SJCRH30 (cell line): ENCODE measurements at regions not wholly inside any gene's neighbourhood (a gene's known extent, or its start where the extent isn't known, plus 50 kb on each side); places are given as distances from the start of the nearest gene placed in this dataset.
A peak's percentile ranks its signal among the peaks of the same experiment; 100 is the strongest.

Experiments
- DNase-seq, 2 experiments: peaks; one replicate each; pipeline ENCODE4 v3.0.0-alpha.2; 2015 to 2020
- H3K27ac ChIP-seq: fragments of 250-450 bp; sonication (Bioruptor Pico); 2 replicates; pipeline ENCODE4 v1.5.1; 2020; ENCODE audit warnings: mild to moderate bottlenecking, moderate library complexity
- H3K27me3 ChIP-seq: fragments of 250-450 bp; sonication (Bioruptor Pico); 2 replicates; pipeline ENCODE4 v1.5.1; 2020; ENCODE audit warnings: mild to moderate bottlenecking, moderate library complexity
- H3K36me3 ChIP-seq: fragments of 250-450 bp; sonication (Bioruptor Pico); 2 replicates; pipeline ENCODE4 v1.5.1; 2020; ENCODE audit warnings: mild to moderate bottlenecking, moderate library complexity
- H3K4me1 ChIP-seq: fragments of 250-450 bp; sonication (Bioruptor Pico); 2 replicates; pipeline ENCODE4 v1.5.1; 2020; ENCODE audit warnings: mild to moderate bottlenecking, moderate library complexity
- H3K4me3 ChIP-seq: fragments of 250-450 bp; sonication (Bioruptor Pico); 2 replicates; pipeline ENCODE4 v1.5.1; 2020; ENCODE audit warnings: mild to moderate bottlenecking, moderate library complexity
- H3K9me3 ChIP-seq: fragments of 250-450 bp; sonication (Bioruptor Pico); replicated peaks from 2 replicates; pipeline ENCODE4 v1.5.1; 2020; ENCODE audit warnings: mild to moderate bottlenecking, moderate library complexity

DNA sequence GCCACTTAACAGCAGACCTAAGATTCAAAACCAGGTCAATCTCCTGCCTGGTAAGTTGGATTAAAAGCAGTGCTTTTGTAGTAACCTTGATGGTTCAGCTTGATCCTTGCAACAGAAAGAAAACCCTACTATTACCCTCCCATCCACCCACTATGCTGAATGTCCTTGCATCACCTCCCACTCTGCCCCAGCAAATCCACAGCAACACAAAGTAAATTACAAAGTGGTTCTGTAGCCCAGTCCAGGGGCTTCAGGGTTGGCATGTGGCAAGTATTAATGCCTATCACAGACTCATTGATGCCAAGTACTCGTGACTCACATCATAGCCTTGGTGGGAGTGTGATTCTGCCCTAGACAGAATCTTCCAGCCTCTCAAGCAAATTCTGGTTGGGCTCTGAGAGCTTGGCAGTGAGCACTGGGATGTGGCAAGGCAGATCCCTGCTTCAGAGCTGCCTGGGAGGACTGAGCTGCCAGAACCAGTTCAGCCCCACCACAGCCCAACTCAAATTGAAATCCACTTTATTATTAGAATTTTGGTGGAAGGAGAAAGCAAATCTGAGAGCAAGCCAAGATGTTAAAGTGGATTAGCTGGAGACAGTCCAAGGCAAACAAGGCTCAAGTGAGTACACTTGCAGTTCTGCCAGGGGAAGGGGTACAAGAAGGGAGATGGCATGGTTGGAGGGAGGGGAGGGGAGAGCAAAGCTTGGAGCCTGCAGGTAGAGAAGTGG is 225.8 kb upstream of the UMPS start:
- no peak for DNase-seq

DNA sequence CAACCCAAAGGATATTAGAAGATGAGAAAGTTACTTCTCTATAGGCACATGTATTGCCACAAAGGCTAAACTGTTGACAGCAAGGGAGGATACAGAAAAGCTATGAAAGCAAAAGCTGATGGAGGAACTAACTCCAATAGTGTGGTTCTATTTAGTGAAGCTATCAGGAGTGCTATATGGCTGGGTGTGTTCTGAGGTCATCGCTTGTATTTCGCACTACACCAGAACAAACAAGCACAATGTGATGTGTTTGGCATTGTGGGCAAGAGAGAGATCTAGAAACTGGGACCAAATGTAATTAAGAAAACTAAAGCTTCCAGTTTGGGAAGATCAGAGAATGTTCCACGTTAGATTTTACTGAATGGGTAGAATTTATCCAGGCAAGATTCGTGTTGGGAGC is 220.4 kb upstream of the UMPS start:
- H3K27me3 ChIP-seq = no peaks in the 10 kb centered on the region
- H3K36me3 ChIP-seq = no peaks in the 10 kb centered on the region
- no peak overlapping the region for H3K27ac ChIP-seq
- H3K4me1 ChIP-seq = 0 out of 2 replicates have a peak, but pooled peaks cover 3% of the 10 kb centered on the region
- no peak overlapping the region for H3K4me3 ChIP-seq
- no peaks in the 10 kb centered on the region for H3K9me3 ChIP-seq
- no peak for DNase-seq

More for the DNA sequence above, 225.8 kb upstream of the UMPS start:
- no peak overlapping the region for H3K4me3 ChIP-seq
- no peak overlapping the region for H3K27ac ChIP-seq
- H3K4me1 ChIP-seq = 0 out of 2 replicates have a peak, but pooled peaks cover 3% of the 10 kb centered on the region
- H3K36me3 ChIP-seq = no peaks in the 10 kb centered on the region
- no peaks in the 10 kb centered on the region for H3K9me3 ChIP-seq
- H3K27me3 ChIP-seq = no peaks in the 10 kb centered on the region

DNA sequence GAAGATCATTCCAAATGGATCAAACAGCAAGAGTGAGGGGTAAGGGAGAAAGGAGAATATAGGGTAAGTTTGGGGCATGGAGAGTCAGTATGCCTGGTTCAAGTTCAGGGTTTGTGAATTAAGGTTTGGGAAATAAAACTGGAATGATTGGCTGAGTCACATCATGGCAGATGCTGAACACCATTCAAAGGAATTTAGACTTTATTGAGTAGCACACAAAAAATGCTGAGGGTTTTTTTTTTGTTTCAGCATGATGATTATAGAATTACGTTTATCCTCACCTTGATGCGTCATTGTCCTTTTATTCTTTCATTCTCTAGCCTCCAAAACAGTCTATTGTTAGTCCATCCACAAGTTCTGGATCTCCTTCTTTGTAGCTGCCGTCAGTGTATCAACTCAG is 220.0 kb upstream of the UMPS start:
- Histone ChIP-seq H3K4me3 (no peak overlapping the region), H3K9me3 (no peaks in the 10 kb centered on the region), H3K36me3 (no peaks in the 10 kb centered on the region), H3K4me1 (0 out of 2 replicates have a peak, but pooled peaks cover 3% of the 10 kb centered on the region), H3K27me3 (no peaks in the 10 kb centered on the region), H3K27ac (no peak overlapping the region)
- no peak for DNase-seq

DNA sequence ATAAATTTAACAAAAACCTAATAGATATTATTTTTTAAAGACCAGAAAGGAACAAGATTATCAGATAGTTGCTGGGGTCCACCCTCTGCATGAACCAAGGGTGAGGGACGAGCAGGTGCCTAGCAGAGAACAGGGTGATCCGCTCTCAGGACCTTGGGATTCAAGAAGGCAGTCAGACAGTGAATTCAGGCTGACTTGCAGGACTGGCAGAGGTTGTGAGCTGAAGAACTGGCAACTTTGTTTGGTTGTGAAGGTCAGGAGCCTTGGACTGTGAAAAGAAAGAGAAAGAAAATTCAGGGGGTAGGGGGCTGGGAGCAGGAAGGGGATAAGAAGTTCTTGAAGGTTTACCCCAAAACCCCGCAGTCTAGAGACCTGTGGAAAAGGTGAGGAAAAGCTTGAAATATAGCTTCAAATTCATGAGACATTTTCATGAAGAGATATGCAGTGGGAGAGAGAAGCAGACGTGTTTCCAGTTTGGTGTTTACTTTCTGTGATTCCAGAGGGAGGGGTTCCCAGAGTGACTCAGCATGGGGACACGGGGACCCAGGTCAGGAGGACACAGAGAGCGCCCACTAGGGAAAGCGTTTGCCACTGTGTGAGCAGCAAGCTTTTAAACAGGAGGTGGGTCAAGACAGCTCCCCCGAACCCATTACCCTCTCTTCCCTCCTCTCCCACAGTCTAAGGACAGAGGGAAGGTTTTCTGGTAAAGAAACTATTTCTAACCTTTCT is 217.2 kb upstream of the UMPS start:
- Histone ChIP-seq H3K4me3 (no peak overlapping the region), H3K27ac (no peak overlapping the region), H3K9me3 (no peaks in the 10 kb centered on the region), H3K36me3 (no peaks in the 10 kb centered on the region), H3K4me1 (no peaks in the 10 kb centered on the region), H3K27me3 (no peaks in the 10 kb centered on the region)
- no peak for DNase-seq

DNA sequence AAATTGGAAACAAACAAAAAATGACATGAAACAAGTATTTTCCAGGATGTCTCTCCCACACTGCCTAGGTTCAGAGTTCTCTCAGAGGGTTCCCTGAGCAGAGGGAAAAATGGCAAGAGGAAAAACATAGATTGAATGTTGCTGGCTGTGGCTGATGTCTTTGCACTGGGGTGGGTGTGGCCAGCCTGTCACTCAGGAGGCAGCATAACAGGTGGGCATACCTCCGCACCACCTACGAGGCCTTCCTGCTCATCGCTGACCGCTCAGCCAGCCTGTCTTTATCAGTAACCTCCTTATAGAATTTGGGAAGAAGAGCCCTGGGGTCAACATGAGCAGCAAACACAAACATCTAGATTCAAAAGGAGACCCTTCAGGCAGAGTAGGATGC is 216.6 kb upstream of the UMPS start:
- no peaks in the 10 kb centered on the region for H3K36me3 ChIP-seq
- no peak for DNase-seq
- H3K4me3 ChIP-seq = no peak overlapping the region
- H3K27ac ChIP-seq = no peak overlapping the region
- no peaks in the 10 kb centered on the region for H3K9me3 ChIP-seq
- H3K27me3 ChIP-seq = no peaks in the 10 kb centered on the region
- no peaks in the 10 kb centered on the region for H3K4me1 ChIP-seq

DNA sequence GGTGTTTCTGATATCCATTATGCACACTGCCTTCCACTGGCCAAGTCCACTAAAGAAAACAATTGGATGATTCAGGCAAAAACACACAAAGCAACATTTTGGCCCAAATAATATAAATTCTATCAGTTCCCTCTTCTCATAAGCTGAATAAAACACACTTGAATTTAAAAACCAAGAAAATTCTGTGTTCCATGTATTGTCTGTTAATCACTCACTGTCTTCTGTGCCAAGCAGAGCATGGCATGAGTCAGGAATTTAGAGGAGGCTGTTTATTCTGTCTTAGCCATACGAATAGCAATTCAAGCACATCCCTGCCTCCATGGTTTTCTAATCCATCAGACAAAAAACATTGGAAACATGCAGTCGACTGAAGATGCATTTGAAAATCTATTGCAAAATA is 215.6 kb upstream of the UMPS start:
- Histone ChIP-seq H3K27ac (no peak overlapping the region), H3K9me3 (no peaks in the 10 kb centered on the region), H3K4me3 (no peak overlapping the region), H3K27me3 (no peaks in the 10 kb centered on the region), H3K36me3 (no peaks in the 10 kb centered on the region), H3K4me1 (no peaks in the 10 kb centered on the region)
- no peak for DNase-seq

DNA sequence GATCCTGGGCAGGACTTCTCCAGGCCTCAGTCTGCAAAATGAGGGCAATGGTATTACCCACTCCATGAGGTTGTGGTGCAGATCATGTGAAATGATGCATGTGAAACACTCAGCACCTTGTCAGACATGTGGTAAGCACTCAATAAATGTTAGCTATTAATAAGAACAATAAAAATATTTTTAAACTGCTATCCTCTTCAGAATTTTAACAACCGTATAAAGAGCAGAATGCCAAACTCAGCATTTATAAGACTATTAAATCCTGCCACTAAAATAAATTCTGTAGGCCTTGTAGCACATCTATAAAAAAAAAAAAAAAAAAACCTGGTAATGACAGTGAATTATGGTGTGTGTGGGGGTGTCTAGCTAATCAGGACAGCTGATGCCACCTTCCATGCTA is 213.9 kb upstream of the UMPS start:
- Histone ChIP-seq H3K4me1 (no peaks in the 10 kb centered on the region), H3K36me3 (no peaks in the 10 kb centered on the region), H3K27me3 (no peaks in the 10 kb centered on the region), H3K4me3 (no peak overlapping the region), H3K27ac (no peak overlapping the region), H3K9me3 (no peaks in the 10 kb centered on the region)
- no peak for DNase-seq

DNA sequence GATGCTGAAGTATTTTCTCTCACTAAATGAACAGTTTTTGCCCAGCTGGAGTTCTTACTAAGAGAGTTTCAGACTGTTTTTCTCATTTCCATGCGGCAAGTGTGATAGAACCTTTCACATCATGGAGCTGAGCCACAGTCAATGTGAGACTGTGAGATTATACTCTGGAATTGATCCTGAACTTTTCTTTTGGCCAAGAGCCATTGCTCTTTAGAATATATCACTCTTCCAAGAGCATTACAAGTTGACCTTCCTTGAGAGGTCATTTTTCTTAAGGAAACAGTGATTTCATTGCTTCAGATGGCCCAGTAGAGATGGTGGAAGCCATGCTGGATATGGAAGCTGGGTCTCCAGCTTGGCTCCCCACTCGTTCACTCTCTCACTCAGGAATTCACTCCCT is 212.9 kb upstream of the UMPS start:
- Histone ChIP-seq H3K27me3 (no peaks in the 10 kb centered on the region), H3K36me3 (no peaks in the 10 kb centered on the region), H3K4me3 (no peak overlapping the region), H3K9me3 (no peaks in the 10 kb centered on the region), H3K27ac (no peak overlapping the region), H3K4me1 (no peaks in the 10 kb centered on the region)
- DNase-seq = no peak

DNA sequence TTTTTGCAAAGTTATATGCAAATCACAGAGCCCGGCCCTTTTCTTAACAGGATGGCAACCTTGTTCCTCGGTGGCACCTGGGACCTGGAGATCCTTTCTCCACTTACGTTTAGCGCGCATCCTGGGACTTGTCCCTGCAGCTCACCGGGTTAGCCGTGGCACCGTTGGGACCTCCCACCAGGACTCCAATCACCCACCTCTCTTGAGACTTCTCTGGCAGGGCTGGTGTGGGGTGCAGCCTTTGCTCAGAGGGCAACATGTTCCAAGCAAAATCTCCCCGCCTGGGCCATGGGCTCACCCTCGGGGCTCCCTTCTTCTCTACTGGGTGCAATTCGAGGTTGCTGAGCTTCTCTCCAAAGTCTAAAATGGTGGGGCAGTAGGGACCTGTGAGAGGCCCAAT is 211.9 kb upstream of the UMPS start:
- H3K27me3 ChIP-seq = no peaks in the 10 kb centered on the region
- no peak overlapping the region for H3K4me3 ChIP-seq
- H3K27ac ChIP-seq = no peak overlapping the region
- H3K9me3 ChIP-seq = no peaks in the 10 kb centered on the region
- no peaks in the 10 kb centered on the region for H3K36me3 ChIP-seq
- no peaks in the 10 kb centered on the region for H3K4me1 ChIP-seq
- DNase-seq = no peak

DNA sequence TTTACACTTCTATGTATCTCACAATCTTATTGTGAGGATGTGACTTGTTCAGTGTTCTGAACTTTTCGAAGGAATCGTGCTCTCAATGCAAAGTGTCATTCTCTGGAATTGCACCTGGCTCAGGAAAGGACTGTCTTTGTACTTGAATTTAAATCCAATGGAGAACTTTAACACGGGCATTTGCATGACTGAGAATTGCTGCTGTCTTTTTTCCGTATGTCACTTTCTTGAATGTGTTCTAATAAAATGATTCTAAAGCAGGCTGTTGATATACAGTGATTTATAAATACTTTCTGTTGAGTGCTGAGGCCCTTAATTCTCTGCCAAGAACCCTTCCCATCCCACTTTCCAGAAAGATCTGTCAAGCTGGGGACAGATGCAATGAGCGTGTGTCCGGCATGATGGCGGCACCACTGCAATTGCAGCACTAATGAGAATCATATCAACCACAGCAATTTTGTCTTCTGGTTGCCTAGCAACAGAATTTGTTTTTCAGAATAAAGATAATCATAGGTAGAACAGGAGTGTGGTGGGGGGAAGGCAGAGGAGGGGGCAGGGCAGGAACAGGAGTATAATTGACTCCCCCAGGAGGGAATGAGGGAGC is 210.6 kb upstream of the UMPS start:
- Histone ChIP-seq H3K36me3 (no peaks in the 10 kb centered on the region), H3K27ac (no peak overlapping the region), H3K27me3 (no peaks in the 10 kb centered on the region), H3K4me3 (no peak overlapping the region), H3K9me3 (no peaks in the 10 kb centered on the region), H3K4me1 (no peaks in the 10 kb centered on the region)
- DNase-seq = no peak

DNA sequence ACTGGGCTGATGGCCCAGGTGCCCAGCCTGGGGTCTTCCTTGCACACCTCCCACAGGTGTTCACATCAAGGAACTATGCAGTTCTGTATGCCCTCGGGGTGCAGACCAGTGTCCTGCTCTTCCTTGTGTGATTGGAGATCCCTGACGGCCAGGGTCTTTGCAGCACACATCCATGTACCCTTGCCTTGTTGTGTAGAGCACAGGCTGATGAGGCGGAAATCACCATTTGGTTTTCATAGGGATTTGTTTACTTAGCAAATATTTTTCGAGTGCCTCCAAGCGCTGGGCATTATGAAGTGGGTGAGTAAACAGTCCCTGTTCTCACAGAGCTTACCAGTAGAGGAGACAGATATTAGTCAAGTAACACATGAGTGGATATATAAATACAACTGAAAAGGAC is 209.3 kb upstream of the UMPS start:
- no peaks in the 10 kb centered on the region for H3K4me1 ChIP-seq
- DNase-seq = no peak
- no peaks in the 10 kb centered on the region for H3K9me3 ChIP-seq
- H3K4me3 ChIP-seq = no peak overlapping the region
- no peaks in the 10 kb centered on the region for H3K36me3 ChIP-seq
- H3K27ac ChIP-seq = no peak overlapping the region
- H3K27me3 ChIP-seq = no peaks in the 10 kb centered on the region

DNA sequence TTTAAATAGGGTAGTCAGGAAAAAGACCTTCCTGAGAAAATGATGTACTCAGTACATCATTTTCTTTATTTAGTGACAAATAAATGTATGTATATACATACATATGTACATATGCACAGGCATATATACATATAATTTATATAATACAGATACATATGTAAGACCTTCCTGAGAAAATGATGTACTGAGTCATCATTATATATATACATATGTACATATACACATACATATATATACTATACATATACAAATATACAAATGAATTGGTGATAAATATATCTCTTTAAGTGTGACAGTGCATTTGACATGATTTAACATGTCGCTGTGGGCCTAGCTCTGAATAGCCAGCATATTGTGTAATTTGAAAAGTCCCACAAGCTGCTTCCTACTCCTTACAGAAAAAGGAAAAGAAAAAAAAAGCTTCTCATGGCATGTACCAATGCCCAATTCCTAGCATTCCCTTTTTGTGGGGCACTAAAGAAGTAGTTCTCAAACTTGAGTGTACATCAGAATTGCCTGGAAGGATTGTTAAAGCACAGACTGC is 208.1 kb upstream of the UMPS start:
- H3K4me1 ChIP-seq = no peaks in the 10 kb centered on the region

DNA sequence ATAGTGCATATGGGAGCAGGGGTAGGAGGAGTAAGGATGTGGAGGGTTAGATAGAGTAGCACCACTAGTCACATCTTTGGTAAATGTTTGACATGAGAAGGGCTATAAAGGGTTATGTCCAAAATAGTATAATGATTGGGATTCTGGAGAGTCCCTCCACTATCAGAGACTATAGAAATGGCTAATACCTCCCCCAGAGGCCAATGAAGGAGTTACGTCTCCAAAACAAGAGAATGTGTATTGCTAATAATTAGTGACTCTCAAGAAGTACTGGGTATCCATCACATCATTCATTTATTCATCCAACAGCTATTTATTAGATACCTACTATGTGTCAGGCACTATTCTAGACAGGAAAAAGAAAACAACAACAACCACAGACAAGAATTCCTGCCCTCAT is 203.7 kb upstream of the UMPS start:
- Histone ChIP-seq H3K4me1 (no peaks in the 10 kb centered on the region), H3K4me3 (no peak overlapping the region), H3K36me3 (no peaks in the 10 kb centered on the region), H3K9me3 (no peaks in the 10 kb centered on the region), H3K27ac (no peak overlapping the region), H3K27me3 (no peaks in the 10 kb centered on the region)
- peak in 1 of 2 experiments; percentile 6 for DNase-seq

More for the DNA sequence above, 208.1 kb upstream of the UMPS start:
- Histone ChIP-seq H3K27ac (no peak overlapping the region), H3K27me3 (no peaks in the 10 kb centered on the region), H3K4me3 (no peak overlapping the region), H3K36me3 (no peaks in the 10 kb centered on the region), H3K9me3 (no peaks in the 10 kb centered on the region)
- no peak for DNase-seq

DNA sequence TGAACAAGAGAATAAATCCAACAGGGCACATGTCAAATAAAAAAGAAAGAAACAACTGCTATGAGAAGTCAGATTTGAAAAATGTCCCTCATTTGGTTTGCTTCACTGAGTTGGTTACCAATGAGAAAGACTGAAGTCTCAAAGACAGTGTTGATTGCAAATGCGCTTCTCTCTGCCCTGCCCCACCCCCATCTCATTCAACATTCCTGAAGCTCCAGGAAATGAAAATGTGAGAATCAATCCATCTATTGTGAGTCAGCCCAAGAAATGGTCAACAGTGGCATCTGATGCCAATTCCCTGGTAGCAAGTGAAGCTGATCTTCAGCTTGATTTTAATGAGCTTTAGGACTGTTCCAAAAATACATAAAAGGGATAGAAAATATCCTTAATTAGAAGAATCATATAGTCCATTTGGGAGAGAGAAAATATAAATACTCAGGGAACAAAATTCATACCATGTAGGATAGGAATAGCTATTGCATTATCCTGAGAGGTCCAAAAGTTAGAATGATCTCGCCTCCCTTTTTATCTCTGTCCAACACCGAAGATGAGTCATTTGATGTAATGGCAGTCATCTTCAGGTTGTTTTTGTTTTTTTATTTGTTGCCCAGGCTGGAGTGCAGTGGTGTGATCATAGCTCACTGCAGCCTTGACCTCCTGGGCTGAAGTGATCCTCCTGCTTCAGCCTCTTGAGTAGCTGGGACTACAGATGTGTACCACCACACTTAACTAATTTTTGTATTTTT is 200.3 kb upstream of the UMPS start:
- H3K4me1 ChIP-seq = no peaks in the 10 kb centered on the region
- H3K27me3 ChIP-seq = no peaks in the 10 kb centered on the region
- no peaks in the 10 kb centered on the region for H3K9me3 ChIP-seq
- no peaks in the 10 kb centered on the region for H3K36me3 ChIP-seq
- DNase-seq = no peak
- no peak overlapping the region for H3K27ac ChIP-seq
- no peak overlapping the region for H3K4me3 ChIP-seq

DNA sequence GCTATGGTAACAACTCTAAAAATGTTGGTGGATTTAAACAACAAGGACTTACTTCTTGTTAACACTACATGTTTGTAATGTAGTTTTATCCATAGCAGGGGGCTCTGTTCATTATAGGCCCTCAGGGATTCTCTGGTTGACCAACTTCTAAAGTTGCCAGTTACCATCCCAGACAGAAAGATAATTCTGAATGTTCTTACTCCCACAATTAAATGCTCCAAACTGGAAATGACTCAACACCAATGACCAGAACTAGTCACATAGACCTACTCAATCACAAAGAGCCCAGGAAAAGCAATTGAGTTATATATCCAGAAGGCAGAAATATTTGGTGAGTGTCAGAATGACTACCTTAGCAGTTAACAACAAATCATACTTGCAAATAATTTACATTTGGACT is 199.3 kb upstream of the UMPS start:
- Histone ChIP-seq H3K27me3 (no peaks in the 10 kb centered on the region), H3K4me3 (no peak overlapping the region), H3K4me1 (no peaks in the 10 kb centered on the region), H3K36me3 (no peaks in the 10 kb centered on the region), H3K9me3 (no peaks in the 10 kb centered on the region), H3K27ac (no peak overlapping the region)
- DNase-seq = no peak
